IMR-90 (cell line): ENCODE measurements at regions not wholly inside any gene's neighbourhood (a gene's known extent, or its start where the extent isn't known, plus 50 kb on each side); places are given as distances from the start of the nearest gene placed in this dataset.
A peak's percentile ranks its signal among the peaks of the same experiment; 100 is the strongest.

ENCODE experiments used
- CEBPB ChIP-seq: IDR thresholded peaks from 2 replicates; pipeline ENCODE4 v1.6.1; 2012; ENCODE audit warnings: low read depth, low read length, improper control_type of control experiment
- FOS ChIP-seq: fragments of 150-350 bp; IDR thresholded peaks from 2 replicates; pipeline ENCODE4 v1.6.1; 2016; ENCODE audit warnings: low read depth, low read length
- MAFK ChIP-seq: IDR thresholded peaks from 2 replicates; pipeline ENCODE4 v1.6.1; 2012; ENCODE audit warnings: low read depth, low read length, improper control_type of control experiment
- MAZ ChIP-seq: IDR thresholded peaks from 2 replicates; pipeline ENCODE4 v1.6.1; 2012; ENCODE audit warnings: low read depth, mild to moderate bottlenecking, low read length, improper control_type of control experiment, moderate library complexity, borderline replicate concordance
- RAD21 ChIP-seq: IDR thresholded peaks from 2 replicates; pipeline ENCODE4 v1.6.1; 2012; ENCODE audit warnings: low read length, improper control_type of control experiment
- RFX5 ChIP-seq: IDR thresholded peaks from 2 replicates; pipeline ENCODE4 v1.8.0; 2012; ENCODE audit warnings: low read depth, mild to moderate bottlenecking, low read length, moderate library complexity
- TF ChIP-seq, protein P1 (sequence below): conservative IDR thresholded peaks from 2 replicates; pipeline ENCODE4 v1.5.1; 2012; ENCODE audit warnings: mild to moderate bottlenecking, low read depth, low read length, improper control_type of control experiment

DNA sequence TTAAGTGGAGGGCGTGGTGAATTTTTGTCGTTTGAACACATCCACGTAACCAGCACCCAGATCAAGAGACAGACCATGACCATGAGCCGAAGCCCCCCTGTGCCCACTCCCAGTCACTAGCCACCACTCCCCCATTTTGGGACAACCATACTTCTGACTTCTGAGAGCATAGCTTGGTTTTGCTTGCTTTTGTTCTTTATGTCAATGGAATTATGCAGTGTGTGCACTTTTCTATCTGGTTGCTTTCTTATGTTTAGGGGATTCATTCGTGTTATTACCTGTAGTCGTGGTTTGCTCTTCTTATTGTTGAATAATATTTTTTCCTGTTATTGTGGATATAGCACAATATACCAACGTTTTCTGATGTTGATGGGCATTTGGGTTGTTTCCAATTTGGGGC, 141.7 kb downstream of the GLI2 start:
- TF ChIP-seq, protein P1, sequence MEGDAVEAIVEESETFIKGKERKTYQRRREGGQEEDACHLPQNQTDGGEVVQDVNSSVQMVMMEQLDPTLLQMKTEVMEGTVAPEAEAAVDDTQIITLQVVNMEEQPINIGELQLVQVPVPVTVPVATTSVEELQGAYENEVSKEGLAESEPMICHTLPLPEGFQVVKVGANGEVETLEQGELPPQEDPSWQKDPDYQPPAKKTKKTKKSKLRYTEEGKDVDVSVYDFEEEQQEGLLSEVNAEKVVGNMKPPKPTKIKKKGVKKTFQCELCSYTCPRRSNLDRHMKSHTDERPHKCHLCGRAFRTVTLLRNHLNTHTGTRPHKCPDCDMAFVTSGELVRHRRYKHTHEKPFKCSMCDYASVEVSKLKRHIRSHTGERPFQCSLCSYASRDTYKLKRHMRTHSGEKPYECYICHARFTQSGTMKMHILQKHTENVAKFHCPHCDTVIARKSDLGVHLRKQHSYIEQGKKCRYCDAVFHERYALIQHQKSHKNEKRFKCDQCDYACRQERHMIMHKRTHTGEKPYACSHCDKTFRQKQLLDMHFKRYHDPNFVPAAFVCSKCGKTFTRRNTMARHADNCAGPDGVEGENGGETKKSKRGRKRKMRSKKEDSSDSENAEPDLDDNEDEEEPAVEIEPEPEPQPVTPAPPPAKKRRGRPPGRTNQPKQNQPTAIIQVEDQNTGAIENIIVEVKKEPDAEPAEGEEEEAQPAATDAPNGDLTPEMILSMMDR: no peak
- TF ChIP-seq MAFK (peak; percentile 52; the same call in 1 of the 2 replicates), MAZ (no peak), RAD21 (no peak), FOS (no peak), RFX5 (no peak), CEBPB (no peak)
